Thoracic aorta (tissue), 2 donors: ENCODE measurements at regions not wholly inside any gene's neighbourhood (a gene's known extent, or its start where the extent isn't known, plus 50 kb on each side); places are given as distances from the start of the nearest gene placed in this dataset.

ENCODE experiments used
- ATAC-seq: fragments of 150-250 bp; one replicate; pipeline ENCODE4 v1.8.0; 2017; ENCODE audit warnings: low read depth; ENCODE audit not compliant: insufficient number of reproducible peaks, low FRiP score
- DNase-seq: peaks from one replicate; pipeline ENCODE4 v3.0.0-alpha.2; 2020; ENCODE audit warnings: low spot score
- H3K27ac ChIP-seq, 2 donors: fragments of 200-600 bp; sonication (generic); 1 replicate in 1 of 2; 2 replicates in 1 of 2; pipeline ENCODE4 v1.5.1; 2016; ENCODE audit warnings: mild to moderate bottlenecking in 2 of 2, moderate library complexity in 2 of 2
- H3K27me3 ChIP-seq: fragments of 200-600 bp; sonication (generic); replicated peaks from 2 replicates; pipeline ENCODE4 v1.6.0; 2016; ENCODE audit warnings: mild to moderate bottlenecking; ENCODE audit not compliant: insufficient read depth
- H3K36me3 ChIP-seq: fragments of 200-600 bp; sonication (generic); one replicate; pipeline ENCODE4 v1.5.1; 2016
- H3K4me1 ChIP-seq, 2 donors: fragments of 200-600 bp; sonication (generic); 1 replicate in 1 of 2; 2 replicates in 1 of 2; pipeline versions ENCODE4 v1.5.1 to v1.6.0; 2016; ENCODE audit warnings: low read depth in 2 of 2, mild to moderate bottlenecking in 1 of 2; ENCODE audit not compliant: control insufficient read depth in 1 of 2
- H3K4me3 ChIP-seq: fragments of 200-600 bp; sonication (generic); 2 replicates; pipeline ENCODE4 v1.5.1; 2016; ENCODE audit warnings: mild to moderate bottlenecking
- H3K9me3 ChIP-seq: fragments of 200-600 bp; sonication (generic); 2 replicates; pipeline ENCODE4 v1.5.1; 2016
- TF ChIP-seq, protein P1 (sequence below): fragments of 200-600 bp; sonication (generic); IDR thresholded peaks from one replicate; pipeline ENCODE4 v1.5.1; 2019; ENCODE audit warnings: antibody characterized with exemption

- ATAC-seq (no peak), DNase-seq (no peak)
- H3K27me3 ChIP-seq, result no peaks in the 10 kb centered on the region
- TF ChIP-seq, protein P1, sequence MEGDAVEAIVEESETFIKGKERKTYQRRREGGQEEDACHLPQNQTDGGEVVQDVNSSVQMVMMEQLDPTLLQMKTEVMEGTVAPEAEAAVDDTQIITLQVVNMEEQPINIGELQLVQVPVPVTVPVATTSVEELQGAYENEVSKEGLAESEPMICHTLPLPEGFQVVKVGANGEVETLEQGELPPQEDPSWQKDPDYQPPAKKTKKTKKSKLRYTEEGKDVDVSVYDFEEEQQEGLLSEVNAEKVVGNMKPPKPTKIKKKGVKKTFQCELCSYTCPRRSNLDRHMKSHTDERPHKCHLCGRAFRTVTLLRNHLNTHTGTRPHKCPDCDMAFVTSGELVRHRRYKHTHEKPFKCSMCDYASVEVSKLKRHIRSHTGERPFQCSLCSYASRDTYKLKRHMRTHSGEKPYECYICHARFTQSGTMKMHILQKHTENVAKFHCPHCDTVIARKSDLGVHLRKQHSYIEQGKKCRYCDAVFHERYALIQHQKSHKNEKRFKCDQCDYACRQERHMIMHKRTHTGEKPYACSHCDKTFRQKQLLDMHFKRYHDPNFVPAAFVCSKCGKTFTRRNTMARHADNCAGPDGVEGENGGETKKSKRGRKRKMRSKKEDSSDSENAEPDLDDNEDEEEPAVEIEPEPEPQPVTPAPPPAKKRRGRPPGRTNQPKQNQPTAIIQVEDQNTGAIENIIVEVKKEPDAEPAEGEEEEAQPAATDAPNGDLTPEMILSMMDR, result no peak
- H3K27ac ChIP-seq, result no peak overlapping the region
- H3K4me3 ChIP-seq, result no peak overlapping the region
- H3K4me1 ChIP-seq, result no peaks in the 10 kb centered on the region
- H3K9me3 ChIP-seq, result no peaks in the 10 kb centered on the region
- no peaks in the 10 kb centered on the region for H3K36me3 ChIP-seq
These were observed 288.7 kb downstream of the RNF144B start for GRCh38 chr6:18675881-18676280.

DNA sequence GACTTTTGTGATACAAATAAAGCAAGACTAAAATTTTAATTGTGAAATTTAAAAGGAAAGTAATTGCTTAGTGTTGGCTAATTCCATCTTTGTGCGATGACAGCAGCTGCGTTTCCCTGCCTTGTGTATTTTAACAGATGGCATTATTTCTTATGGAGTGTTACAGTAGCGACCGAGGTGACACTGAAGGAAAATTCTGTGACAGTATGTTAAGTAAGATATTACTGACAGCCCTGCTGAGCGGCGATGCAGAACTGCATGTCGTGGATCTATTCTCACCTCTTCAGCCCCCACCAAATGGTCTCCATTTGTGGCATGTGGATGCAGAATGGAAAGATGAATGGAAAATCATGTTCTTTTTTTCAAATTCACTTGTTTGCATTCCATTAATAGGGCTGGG is 289.4 kb downstream of the RNF144B start:
- no peak for DNase-seq
- no peak for ATAC-seq
- Histone ChIP-seq H3K9me3 (no peaks in the 10 kb centered on the region), H3K27ac (no peak overlapping the region), H3K4me3 (no peak overlapping the region), H3K4me1 (no peaks in the 10 kb centered on the region), H3K27me3 (no peaks in the 10 kb centered on the region), H3K36me3 (no peaks in the 10 kb centered on the region)
- TF ChIP-seq, protein P1, result no peak

- H3K9me3 ChIP-seq, result no peaks in the 10 kb centered on the region
- ATAC-seq, result no peak
- TF ChIP-seq, protein P1, result no peak
- H3K4me1 ChIP-seq, result no peaks in the 10 kb centered on the region
- DNase-seq, result no peak
- no peaks in the 10 kb centered on the region for H3K36me3 ChIP-seq
- no peaks in the 10 kb centered on the region for H3K27me3 ChIP-seq
- no peak overlapping the region for H3K4me3 ChIP-seq
- H3K27ac ChIP-seq, result no peak overlapping the region
These were observed 293.7 kb downstream of the RNF144B start for GRCh38 chr6:18680842-18681241.

GRCh38 chr6:18681832-18682503 is 294.8 kb downstream of the RNF144B start:
- Histone ChIP-seq H3K9me3 (no peaks in the 10 kb centered on the region), H3K27me3 (no peaks in the 10 kb centered on the region), H3K36me3 (no peaks in the 10 kb centered on the region), H3K27ac (no peak overlapping the region), H3K4me3 (no peak overlapping the region), H3K4me1 (no peaks in the 10 kb centered on the region)
- TF ChIP-seq, protein P1, result no peak
- no peak for DNase-seq
- ATAC-seq, result no peak

DNA sequence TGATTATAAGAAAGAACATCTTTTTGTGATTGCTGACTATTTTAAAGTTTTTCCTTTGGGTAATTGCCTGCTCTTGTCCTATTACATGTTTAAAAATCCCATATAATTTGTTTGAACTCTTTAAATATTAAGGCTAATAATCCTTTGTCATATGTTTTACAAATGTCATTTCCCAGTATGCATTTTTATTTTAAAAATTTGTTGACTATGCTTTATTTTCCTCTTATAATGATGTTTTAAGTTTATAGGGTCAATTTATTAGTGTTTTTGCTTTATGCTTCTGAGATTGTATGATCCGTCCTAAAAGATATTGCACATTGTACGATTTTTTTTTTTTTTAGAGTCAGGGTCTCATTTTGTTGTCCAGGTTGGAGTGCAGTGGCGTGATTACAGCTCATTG is 297.2 kb downstream of the RNF144B start:
- no peak for ATAC-seq
- H3K4me1 ChIP-seq, result no peaks in the 10 kb centered on the region
- H3K27me3 ChIP-seq, result no peaks in the 10 kb centered on the region
- H3K9me3 ChIP-seq, result no peaks in the 10 kb centered on the region
- no peaks in the 10 kb centered on the region for H3K36me3 ChIP-seq
- DNase-seq, result no peak
- H3K27ac ChIP-seq, result no peak overlapping the region
- TF ChIP-seq, protein P1, result no peak
- H3K4me3 ChIP-seq, result no peak overlapping the region
